ENCODE measurements at regions not wholly inside any gene's neighbourhood (a gene's known extent, or its start where the extent isn't known, plus 50 kb on each side); places are given as distances from the start of the nearest gene placed in this dataset.

DNA sequence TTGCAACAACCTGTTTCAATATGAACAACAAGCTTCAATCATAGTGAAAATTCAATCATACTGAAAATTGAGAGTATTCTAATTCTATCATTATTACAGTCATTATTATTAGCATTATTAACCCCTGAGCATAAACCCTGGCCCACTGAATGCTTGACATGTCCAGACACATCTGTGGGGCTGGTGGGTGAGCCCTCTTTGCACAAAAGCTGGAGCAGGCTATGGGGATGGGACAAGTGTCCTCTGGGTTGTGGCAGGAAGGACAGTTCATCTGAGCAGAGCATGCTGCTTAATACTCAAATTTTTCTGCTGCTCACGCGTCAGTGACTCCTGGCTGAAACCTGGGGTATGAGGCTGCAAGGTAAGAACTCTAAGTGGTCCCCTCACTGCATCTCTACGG, 451.1 kb upstream of the POU3F3 start:
- no peak for TF ChIP-seq EZH2 (IDR thresholded peaks at IDR 0.05)
- TF ChIP-seq POLR2AphosphoS5 (IDR thresholded peaks at IDR 0.05; ENCODE audit: borderline replicate concordance, low read depth, low read length), result no peak

Measured in SK-N-MC (cell line).